ENCODE measurements at regions not wholly inside any gene's neighbourhood (a gene's known extent, or its start where the extent isn't known, plus 50 kb on each side); places are given as distances from the start of the nearest gene placed in this dataset.

DNA sequence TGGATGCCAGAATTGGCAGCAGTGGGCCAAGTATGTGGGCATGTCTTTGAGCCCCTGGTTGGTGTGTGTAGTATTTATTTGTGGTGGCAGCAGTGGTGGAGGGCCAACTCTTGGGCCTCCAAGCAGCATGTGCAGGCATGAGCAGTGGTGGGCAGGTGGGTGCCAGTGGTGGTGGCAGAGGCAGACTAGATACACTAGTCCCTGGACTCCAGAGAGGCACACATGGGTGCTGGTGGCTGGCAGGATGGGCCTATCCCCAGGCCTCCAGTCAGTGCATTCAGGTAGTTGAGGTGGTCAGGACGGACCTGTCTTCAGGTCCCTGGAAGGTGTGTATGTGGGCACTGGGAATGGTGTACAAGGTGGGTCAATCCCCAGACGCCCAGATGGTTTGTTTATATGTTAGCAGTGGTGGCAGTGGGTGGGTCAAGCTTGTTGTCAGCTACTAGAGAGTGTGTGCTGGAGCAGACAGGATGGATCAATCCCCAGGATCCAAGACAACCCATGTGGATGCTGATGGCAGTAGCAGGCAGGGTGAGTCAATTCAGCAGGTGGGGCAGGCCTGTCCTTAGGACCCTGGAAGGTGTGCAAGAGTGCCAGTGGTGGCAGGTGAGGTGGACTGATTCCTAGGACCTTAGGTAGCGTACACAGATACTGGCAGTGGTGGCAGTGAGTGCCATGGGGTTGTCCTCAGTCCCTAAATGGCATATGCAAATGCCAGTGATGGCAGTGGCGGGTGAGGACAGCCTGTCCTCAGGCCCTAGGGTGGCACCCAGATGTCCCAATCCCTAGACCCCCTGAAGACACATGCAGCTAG, 294.3 kb downstream of the RPS24 start:
- no peaks in the 10 kb centered on the region for H3K36me3 ChIP-seq (ENCODE audit: control insufficient read depth, insufficient read depth, low read length, severe bottlenecking)
- no peak overlapping the region for H3K9ac ChIP-seq (ENCODE audit: low read length)
- peaks cover 14% of the 10 kb centered on the region for H3K9me3 ChIP-seq (ENCODE audit: control insufficient read depth, low read length)
- no peak overlapping the region for H3K4me3 ChIP-seq (ENCODE audit: low read length)
- no peaks in the 10 kb centered on the region for H3K27me3 ChIP-seq (replicated peaks; ENCODE audit: control insufficient read depth, insufficient read depth, low read length)
- H3K4me1 ChIP-seq (ENCODE audit: control insufficient read depth, insufficient read depth, low read length), result peaks cover 15% of the 10 kb centered on the region
- no peak for DNase-seq (ENCODE audit: low read depth)

DNA sequence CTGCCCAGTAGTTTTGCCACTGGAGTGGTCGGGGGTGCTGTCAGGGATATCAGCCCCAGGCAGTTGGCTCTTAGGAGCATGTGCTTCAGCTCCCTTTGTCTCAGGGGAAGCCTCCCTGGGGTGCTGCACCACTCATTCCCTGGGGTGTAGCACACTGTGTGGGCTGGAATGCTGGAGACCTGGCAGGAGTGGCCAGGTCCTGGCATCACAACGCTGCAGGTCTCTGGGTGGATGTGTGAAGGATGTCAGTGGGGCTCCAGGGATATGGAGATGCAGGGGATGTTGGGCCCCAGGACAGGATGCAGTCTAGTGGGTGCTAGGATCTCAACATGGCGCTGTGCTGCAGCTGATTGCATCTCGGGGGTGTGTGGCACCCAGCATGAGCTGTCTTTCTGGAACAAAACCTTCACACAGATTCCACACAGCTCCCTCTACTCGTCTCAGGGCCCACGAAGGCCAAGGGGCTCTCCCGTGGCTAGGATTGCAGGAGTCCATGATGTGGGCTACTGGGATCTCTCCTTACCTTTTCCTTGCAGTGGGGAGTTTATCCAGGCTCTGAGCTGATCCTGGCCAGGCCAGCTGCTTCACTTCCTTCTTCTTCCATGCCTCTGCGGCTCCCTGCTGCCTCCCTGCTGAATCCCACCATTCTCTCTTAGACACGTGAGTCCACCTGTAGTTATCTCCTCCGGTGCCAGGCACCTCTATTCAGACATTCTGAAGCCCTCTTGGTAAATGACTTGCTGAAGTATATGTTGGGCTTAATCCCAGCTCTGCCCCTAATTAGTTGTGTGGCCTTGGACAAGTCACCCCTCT, 295.1 kb downstream of the RPS24 start:
- H3K27me3 ChIP-seq (replicated peaks; ENCODE audit: control insufficient read depth, insufficient read depth, low read length), result no peaks in the 10 kb centered on the region
- no peak for DNase-seq (ENCODE audit: low read depth)
- no peaks in the 10 kb centered on the region for H3K36me3 ChIP-seq (ENCODE audit: control insufficient read depth, insufficient read depth, low read length, severe bottlenecking)
- no peak overlapping the region for H3K4me3 ChIP-seq (ENCODE audit: low read length)
- H3K9ac ChIP-seq (ENCODE audit: low read length), result no peak overlapping the region
- H3K9me3 ChIP-seq (ENCODE audit: control insufficient read depth, low read length), result peaks cover 14% of the 10 kb centered on the region
- H3K4me1 ChIP-seq (ENCODE audit: control insufficient read depth, insufficient read depth, low read length), result peaks cover 15% of the 10 kb centered on the region

DNA sequence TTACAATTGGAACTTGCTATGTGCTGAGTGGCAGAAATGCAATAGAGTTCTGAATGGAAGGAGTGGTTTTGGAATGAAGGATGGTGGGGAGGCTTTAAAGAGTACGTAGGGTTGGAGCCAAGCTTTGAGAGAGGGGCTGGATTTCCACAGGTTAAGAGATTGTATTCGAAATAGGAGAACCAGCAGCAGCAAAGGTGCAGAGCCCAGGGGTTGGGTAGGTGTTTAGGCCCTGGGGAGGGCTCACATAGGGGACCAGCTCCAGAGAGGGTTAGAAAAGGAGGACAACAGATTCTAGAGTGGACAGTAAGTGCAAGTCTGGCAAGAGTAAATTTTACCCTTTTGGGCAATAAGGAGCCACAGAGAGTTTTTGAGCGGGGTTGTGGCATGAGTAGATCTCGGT, 297.2 kb downstream of the RPS24 start:
- H3K9me3 ChIP-seq (ENCODE audit: control insufficient read depth, low read length), result peaks cover 12% of the 10 kb centered on the region
- no peak for DNase-seq (ENCODE audit: low read depth)
- no peak overlapping the region for H3K4me3 ChIP-seq (ENCODE audit: low read length)
- no peak overlapping the region for H3K9ac ChIP-seq (ENCODE audit: low read length)
- no peaks in the 10 kb centered on the region for H3K36me3 ChIP-seq (ENCODE audit: control insufficient read depth, insufficient read depth, low read length, severe bottlenecking)
- peaks cover 25% of the 10 kb centered on the region for H3K4me1 ChIP-seq (ENCODE audit: control insufficient read depth, insufficient read depth, low read length)
- no peaks in the 10 kb centered on the region for H3K27me3 ChIP-seq (replicated peaks; ENCODE audit: control insufficient read depth, insufficient read depth, low read length)

DNA sequence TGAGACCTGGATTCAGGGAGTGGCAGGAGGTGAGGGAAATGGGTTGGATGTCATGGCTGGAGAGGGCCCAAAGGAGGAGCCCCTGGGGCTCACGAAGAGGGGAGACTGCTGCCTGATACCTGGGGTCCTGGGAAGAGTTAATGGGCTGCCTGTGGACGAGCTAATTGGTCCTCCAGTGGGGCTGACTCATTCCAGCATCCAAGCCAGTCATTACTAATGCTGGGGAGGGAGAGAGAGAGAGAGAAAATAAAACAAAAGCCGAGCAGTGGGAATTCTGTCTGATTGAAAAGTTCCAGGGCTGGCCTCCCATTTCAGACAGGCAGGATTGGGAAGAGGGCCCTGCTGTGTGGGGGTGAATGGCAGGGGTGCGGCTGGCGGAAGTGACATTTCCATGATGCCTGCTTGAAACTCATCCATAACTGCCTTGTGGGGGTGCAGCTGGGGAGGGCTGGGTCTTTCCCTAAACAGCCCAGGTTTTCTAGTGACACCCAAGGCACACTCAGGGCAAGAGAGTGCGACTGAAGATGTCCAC, 297.8 kb downstream of the RPS24 start:
- Histone ChIP-seq H3K9me3 (ENCODE audit: control insufficient read depth, low read length) (peaks cover 6% of the 10 kb centered on the region), H3K4me3 (ENCODE audit: low read length) (peak overlapping the region; percentile 18), H3K4me1 (ENCODE audit: control insufficient read depth, insufficient read depth, low read length) (peaks cover 30% of the 10 kb centered on the region), H3K36me3 (ENCODE audit: control insufficient read depth, insufficient read depth, low read length, severe bottlenecking) (no peaks in the 10 kb centered on the region), H3K27me3 (replicated peaks; ENCODE audit: control insufficient read depth, insufficient read depth, low read length) (no peaks in the 10 kb centered on the region), H3K9ac (ENCODE audit: low read length) (peak overlapping the region; percentile 59)
- peak; percentile 17 for DNase-seq (ENCODE audit: low read depth)

DNA sequence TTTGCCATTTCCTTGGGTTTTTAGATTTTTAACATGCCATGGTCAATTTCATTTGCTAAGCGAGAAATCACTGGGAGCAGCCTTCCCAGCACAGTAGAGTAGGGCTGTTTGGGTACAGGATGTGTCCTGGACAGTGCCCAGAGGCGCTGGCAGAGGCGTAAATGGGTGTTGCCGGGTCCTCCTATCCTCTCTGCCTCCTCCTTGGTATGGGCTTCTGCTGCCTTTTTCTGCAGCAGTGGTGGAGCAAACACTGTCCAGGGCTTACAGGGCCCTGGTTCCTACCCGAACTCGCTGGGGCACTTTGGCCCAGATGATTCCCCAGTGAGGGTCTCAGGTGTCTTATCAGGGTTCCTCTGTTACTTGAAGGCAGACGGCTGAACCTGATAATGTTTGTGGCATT, 298.3 kb downstream of the RPS24 start:
- Histone ChIP-seq H3K27me3 (replicated peaks; ENCODE audit: control insufficient read depth, insufficient read depth, low read length) (no peaks in the 10 kb centered on the region), H3K36me3 (ENCODE audit: control insufficient read depth, insufficient read depth, low read length, severe bottlenecking) (no peaks in the 10 kb centered on the region), H3K4me3 (ENCODE audit: low read length) (peak overlapping the region; percentile 18), H3K9me3 (ENCODE audit: control insufficient read depth, low read length) (peaks cover under 1% of the 10 kb centered on the region), H3K9ac (ENCODE audit: low read length) (peak overlapping the region; percentile 59), H3K4me1 (ENCODE audit: control insufficient read depth, insufficient read depth, low read length) (peaks cover 36% of the 10 kb centered on the region)
- no peak for DNase-seq (ENCODE audit: low read depth)

GRCh38 chr10:78332657-78333056, 299.0 kb downstream of the RPS24 start:
- H3K36me3 ChIP-seq (ENCODE audit: control insufficient read depth, insufficient read depth, low read length, severe bottlenecking), result no peaks in the 10 kb centered on the region
- DNase-seq (ENCODE audit: low read depth), result no peak
- H3K4me3 ChIP-seq (ENCODE audit: low read length), result no peak overlapping the region
- H3K9ac ChIP-seq (ENCODE audit: low read length), result peak overlapping the region; percentile 59
- H3K4me1 ChIP-seq (ENCODE audit: control insufficient read depth, insufficient read depth, low read length), result peaks cover 39% of the 10 kb centered on the region
- H3K9me3 ChIP-seq (ENCODE audit: control insufficient read depth, low read length), result no peaks in the 10 kb centered on the region
- H3K27me3 ChIP-seq (replicated peaks; ENCODE audit: control insufficient read depth, insufficient read depth, low read length), result no peaks in the 10 kb centered on the region

DNA sequence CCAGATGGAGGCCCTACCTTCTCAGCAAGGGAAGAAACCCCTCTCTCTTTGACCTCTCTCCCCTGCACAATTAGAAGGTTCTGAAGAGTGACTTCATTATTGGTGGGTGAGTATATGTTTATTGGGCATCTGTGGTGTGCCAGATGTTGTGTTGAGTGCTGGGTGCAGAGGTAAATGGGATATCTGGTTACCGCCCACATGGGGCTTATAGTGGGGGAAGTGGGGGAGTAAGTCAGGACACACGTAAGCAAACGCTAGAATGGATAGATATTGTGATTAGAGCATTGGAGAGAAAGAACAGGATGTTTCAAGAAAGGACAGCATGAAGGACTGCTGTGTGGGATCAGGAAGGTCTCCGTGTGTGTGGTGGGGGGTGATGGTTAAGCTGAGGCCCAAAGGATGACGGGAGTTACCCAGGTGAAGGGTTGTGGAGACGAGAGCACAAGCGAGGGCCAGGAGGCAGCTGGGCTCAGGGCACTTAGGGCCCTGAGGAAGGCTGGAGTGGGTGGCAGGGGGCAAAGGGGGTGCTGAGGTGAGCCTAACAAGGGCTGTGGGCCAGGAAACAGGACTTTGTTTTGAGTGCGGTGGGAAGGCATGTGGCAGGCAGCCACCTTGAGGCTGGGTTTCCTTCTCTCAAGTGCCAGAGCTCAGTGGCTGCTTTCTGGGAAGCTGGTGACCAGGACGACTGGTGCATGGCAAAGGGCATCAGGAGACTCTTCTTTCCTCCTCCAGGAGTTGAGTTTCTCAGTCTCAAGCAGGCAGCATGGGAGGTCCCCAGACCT, 299.9 kb downstream of the RPS24 start:
- DNase-seq (ENCODE audit: low read depth), result no peak
- Histone ChIP-seq H3K4me1 (ENCODE audit: control insufficient read depth, insufficient read depth, low read length) (peaks cover 47% of the 10 kb centered on the region), H3K9ac (ENCODE audit: low read length) (no peak overlapping the region), H3K4me3 (ENCODE audit: low read length) (no peak overlapping the region), H3K27me3 (replicated peaks; ENCODE audit: control insufficient read depth, insufficient read depth, low read length) (no peaks in the 10 kb centered on the region), H3K9me3 (ENCODE audit: control insufficient read depth, low read length) (no peaks in the 10 kb centered on the region), H3K36me3 (ENCODE audit: control insufficient read depth, insufficient read depth, low read length, severe bottlenecking) (no peaks in the 10 kb centered on the region)

DNA sequence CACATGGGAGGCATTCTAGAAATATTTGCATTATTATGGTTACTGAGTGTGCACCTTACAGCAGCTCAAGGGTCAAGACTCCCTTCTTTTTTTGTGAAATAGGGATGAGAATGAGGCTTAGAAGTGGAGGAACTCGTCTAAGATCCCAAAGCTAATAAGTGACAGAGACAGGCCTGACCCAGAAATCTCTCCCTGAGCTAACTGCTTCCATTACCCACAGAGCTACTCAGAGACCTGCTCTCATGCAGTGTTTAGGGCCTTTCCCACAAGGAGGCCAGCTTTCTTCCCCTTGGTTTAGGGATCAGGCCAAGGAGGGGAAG, 301.7 kb downstream of the RPS24 start:
- H3K4me1 ChIP-seq (ENCODE audit: control insufficient read depth, insufficient read depth, low read length), result peaks cover 59% of the 10 kb centered on the region
- no peaks in the 10 kb centered on the region for H3K36me3 ChIP-seq (ENCODE audit: control insufficient read depth, insufficient read depth, low read length, severe bottlenecking)
- no peak overlapping the region for H3K4me3 ChIP-seq (ENCODE audit: low read length)
- no peaks in the 10 kb centered on the region for H3K9me3 ChIP-seq (ENCODE audit: control insufficient read depth, low read length)
- no peak overlapping the region for H3K9ac ChIP-seq (ENCODE audit: low read length)
- no peak for DNase-seq (ENCODE audit: low read depth)
- H3K27me3 ChIP-seq (replicated peaks; ENCODE audit: control insufficient read depth, insufficient read depth, low read length), result no peaks in the 10 kb centered on the region

- no peak for DNase-seq (ENCODE audit: low read depth)
Observed at GRCh38 chr10:78335691-78336401, 302.2 kb downstream of the RPS24 start.

GRCh38 chr10:78336402-78336791, 302.7 kb downstream of the RPS24 start:
- peak; percentile 27 for DNase-seq (ENCODE audit: low read depth)
- Histone ChIP-seq H3K27me3 (replicated peaks; ENCODE audit: control insufficient read depth, insufficient read depth, low read length) (no peaks in the 10 kb centered on the region), H3K4me3 (ENCODE audit: low read length) (no peak overlapping the region), H3K36me3 (ENCODE audit: control insufficient read depth, insufficient read depth, low read length, severe bottlenecking) (no peaks in the 10 kb centered on the region), H3K9me3 (ENCODE audit: control insufficient read depth, low read length) (no peaks in the 10 kb centered on the region), H3K4me1 (ENCODE audit: control insufficient read depth, insufficient read depth, low read length) (peaks cover 55% of the 10 kb centered on the region), H3K9ac (ENCODE audit: low read length) (no peak overlapping the region)

More at GRCh38 chr10:78335691-78336401, 302.2 kb downstream of the RPS24 start:
- Histone ChIP-seq H3K9me3 (ENCODE audit: control insufficient read depth, low read length) (no peaks in the 10 kb centered on the region), H3K9ac (ENCODE audit: low read length) (no peak overlapping the region), H3K4me3 (ENCODE audit: low read length) (no peak overlapping the region), H3K36me3 (ENCODE audit: control insufficient read depth, insufficient read depth, low read length, severe bottlenecking) (no peaks in the 10 kb centered on the region), H3K27me3 (replicated peaks; ENCODE audit: control insufficient read depth, insufficient read depth, low read length) (no peaks in the 10 kb centered on the region), H3K4me1 (ENCODE audit: control insufficient read depth, insufficient read depth, low read length) (peaks cover 59% of the 10 kb centered on the region)
